GM21737 (cell line): ENCODE measurements at regions not wholly inside any gene's neighbourhood (a gene's known extent, or its start where the extent isn't known, plus 50 kb on each side); places are given as distances from the start of the nearest gene placed in this dataset.

Experiments
- ATAC-seq: cut with Tn5 transposase; IDR thresholded peaks from one replicate; pipeline ENCODE4 v1.9.1; 2021; ENCODE audit warnings: mild to moderate bottlenecking, moderate library complexity; ENCODE audit not compliant: unreplicated experiment

GRCh38 chr5:13569090-13569715 is 375.3 kb downstream of the DNAH5 start:
- no peak for ATAC-seq

DNA sequence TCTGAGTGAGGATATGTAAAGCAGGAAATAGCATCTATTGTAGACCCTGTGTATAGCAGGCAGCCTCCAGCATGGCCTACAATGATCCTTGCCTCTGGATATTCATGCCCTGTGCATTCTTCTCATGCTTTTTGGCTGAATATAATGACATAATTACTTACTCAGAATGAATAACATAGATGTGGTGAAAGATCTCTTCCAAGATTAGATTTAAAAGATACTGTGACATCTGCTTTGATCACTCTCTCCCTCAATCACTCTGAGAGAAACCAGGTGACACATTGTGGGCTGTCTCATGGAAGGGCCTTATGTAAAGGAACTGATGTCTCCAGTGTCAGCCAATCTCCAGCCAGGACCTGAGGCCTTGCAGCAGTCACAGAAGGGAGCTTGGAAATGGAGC is 376.7 kb downstream of the DNAH5 start:
- no peak for ATAC-seq

- ATAC-seq: no peak
Observed at GRCh38 chr5:13566871-13567339, 377.6 kb downstream of the DNAH5 start.

GRCh38 chr5:13558408-13558807 is 386.1 kb downstream of the DNAH5 start:
- no peak for ATAC-seq

- no peak for ATAC-seq
Observed at GRCh38 chr5:13553896-13554295, 390.6 kb downstream of the DNAH5 start.

DNA sequence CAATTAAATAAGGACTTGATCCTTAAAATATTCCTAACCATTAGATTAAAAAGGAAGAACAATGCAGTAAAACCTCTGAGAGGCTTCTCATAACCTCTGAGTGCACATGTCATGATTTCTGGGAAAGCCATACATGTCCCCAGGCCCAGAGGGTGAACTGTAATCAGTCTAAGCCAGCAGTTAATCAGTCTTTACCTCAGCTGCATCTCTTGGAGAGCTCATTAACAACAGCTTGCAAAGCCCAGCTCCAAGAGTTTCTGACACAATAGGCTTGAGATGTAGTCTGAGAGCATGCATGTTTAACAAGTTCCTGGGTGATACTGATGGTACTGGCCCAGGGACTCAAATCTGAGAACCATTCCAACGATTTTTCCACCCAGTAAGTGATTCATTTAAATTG is 392.1 kb downstream of the DNAH5 start:
- no peak for ATAC-seq

DNA sequence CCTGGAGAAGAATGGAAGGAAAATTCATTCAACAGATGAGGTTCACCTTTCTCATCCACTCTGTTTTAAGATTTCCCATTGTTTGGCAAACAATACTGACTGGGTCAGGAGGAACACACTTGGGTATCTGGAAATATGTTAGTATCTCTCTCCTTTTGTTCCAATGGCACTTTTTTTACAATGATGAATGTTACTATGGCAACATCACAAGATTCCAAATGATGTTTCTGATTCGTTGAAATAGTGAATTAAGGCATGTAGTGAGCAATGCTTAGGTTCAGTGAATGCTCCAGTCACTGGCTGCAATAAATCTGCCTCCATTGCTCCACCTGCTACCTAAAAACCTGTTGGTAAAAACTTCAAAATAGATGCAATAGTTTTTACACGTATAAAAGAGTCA is 392.8 kb downstream of the DNAH5 start:
- ATAC-seq: no peak

- ATAC-seq: no peak
Observed at GRCh38 chr5:13540168-13540750, 404.2 kb downstream of the DNAH5 start.

- ATAC-seq: no peak
Observed at GRCh38 chr5:13536933-13537332, 407.6 kb downstream of the DNAH5 start.

- ATAC-seq: no peak
Observed at GRCh38 chr5:13533833-13534232, 410.7 kb downstream of the DNAH5 start.

- no peak for ATAC-seq
Observed at GRCh38 chr5:13529300-13529699, 415.2 kb downstream of the DNAH5 start.

DNA sequence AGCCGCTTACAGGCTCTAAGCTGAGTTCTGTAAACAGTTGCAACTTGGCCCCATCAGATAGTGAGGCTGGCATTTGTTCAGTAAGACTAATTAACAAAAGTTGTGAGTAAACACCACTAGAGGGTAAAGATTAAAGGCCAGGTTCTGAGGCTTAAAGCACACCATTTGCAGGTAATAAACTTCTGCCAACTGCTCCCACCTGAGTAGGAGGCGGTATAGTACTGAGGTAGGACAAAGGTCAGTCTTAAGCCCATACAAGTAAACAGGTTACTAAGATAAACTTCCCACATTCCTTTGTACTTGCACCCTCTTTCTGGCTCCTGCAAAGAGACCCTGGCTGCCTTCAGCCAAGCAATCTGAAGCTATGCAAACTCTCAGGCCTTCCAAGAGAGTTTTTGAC is 419.6 kb downstream of the DNAH5 start:
- ATAC-seq: no peak

DNA sequence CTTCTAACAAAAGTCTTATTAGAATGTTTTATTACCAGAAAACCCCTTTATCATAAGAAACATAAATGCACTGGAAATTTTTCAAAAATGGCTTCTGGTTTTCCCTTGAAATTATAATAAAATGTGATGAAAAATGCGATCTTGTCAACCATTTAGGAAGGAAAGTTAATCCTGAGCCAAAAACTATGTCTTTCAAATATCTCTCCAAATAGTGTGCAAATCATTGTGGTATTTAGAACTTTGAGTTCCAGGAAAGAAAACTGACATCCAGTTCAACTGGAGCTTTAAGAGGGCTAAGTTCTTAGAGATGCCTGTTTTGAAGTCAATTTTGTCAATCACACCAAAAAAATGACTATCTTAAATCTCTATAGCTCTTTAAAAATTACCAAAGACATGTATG is 425.4 kb downstream of the DNAH5 start:
- no peak for ATAC-seq

DNA sequence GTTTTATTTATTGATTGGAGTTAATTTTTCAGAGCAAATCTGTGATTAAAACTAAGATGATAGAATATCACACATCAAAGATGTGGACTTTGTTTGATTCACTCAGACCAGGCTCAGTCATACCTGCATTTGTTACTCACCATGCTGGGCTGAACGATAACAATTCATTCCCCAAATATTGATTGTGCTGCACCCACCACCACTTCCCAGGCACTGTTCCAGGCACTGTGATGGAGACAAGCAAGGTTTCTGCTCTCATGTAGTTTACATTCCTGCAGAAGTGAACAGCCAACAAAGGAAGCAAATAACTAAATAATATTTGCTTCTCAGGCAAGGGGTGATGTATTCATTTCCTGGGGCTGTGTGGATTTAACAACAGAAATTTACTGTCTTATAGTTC is 428.3 kb downstream of the DNAH5 start:
- no peak for ATAC-seq

- no peak for ATAC-seq
Observed at GRCh38 chr5:13511442-13511841, 433.0 kb downstream of the DNAH5 start.

- ATAC-seq: no peak
Observed at GRCh38 chr5:13510616-13511015, 433.9 kb downstream of the DNAH5 start.

GRCh38 chr5:13508559-13508958 is 435.9 kb downstream of the DNAH5 start:
- no peak for ATAC-seq

- ATAC-seq: no peak
Observed at GRCh38 chr5:13505326-13505725, 439.2 kb downstream of the DNAH5 start.

DNA sequence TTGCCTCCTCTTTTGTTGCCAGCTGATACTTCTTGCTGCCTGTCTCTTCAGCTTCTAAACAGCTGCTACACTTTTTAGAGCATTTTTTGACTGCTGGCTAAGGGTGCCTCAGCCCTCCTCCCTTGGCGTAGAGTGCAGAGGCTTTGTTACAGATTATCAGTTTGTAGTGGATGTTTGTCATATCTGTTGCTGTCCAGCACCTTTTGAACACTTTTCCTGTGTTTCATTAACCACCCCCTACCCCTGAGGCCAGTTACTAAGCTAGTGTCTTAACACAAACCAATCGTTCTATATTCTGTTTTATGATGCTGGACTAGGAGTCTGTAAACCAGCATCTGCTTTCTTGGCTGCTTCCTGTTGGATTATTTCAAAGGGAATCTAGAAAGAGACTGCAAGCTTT is 441.5 kb downstream of the DNAH5 start:
- no peak for ATAC-seq

GRCh38 chr5:13501176-13501575 is 443.3 kb downstream of the DNAH5 start:
- no peak for ATAC-seq

DNA sequence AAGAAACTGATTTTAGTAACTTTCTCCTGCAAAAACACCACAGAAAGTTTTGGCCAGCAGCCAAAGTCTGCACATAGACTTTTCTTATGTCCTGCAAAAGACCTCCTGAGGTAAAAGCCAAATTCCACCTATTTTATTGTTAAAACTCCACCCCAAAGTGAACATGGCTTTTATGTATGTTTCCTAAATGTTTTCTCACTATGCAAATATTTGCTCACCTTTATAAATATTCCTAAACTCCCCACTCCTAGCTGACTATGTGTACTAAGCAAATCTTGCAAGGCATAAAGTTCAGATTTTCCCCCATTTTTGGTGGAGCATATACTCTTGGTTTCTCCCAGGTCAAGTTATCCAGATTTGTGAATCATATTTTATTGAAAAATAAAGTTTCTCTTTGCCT is 446.2 kb downstream of the DNAH5 start:
- no peak for ATAC-seq

GRCh38 chr5:13488254-13488931 is 456.1 kb downstream of the DNAH5 start:
- ATAC-seq: no peak
